ENCODE measurements at regions not wholly inside any gene's neighbourhood (a gene's known extent, or its start where the extent isn't known, plus 50 kb on each side); places are given as distances from the start of the nearest gene placed in this dataset.

DNA sequence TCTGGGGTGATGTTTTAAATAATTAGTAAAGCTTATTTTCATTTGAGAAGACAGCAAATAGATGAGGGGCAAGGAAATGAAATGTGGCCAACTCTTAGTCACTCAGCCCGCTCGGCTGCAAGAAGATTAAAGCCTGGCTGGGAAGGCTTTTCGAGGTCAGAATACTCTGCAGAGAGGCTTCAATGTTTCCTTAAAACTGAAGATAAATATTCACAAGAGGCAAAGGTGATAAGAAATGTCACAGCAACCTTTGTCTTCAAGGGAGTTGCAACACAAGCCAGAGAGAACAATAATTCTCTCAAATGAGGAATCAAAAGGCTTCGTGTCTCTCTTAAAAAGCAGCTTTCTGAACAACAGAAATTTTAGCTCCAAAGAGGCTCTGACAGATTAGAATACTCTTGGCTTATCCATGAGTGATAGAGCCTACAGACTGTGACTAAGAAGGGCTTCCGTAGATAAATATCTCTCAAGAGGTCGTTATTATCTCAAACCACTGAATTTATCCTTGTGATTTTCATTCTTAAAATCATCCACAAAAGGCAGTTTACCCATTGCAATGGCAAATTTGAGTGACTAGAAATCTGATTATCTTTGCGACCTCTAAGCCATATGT, 92.5 kb downstream of the KLF6 start:
- DNase-seq (ENCODE audit: low read depth in 4 of 4, low spot score in 3 of 4), result no peak

DNA sequence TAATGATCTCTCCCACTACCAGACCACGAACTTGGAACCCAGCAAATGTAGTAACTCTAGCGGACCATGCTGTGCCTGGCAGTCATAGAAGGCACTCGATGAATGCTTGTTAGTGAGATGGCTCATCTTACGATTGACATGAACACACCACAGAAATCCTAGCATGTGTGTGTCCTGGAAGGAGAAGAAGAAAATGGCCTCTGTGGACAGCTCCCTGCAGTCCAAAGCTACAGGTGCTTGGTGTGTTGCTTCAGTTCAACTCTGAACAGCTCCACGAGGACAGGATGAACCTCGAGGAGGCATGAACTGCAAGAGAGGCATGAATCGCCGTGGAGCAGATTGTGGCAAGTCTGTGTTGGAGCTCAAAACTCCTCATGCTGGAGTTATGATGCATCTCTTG, 93.5 kb downstream of the KLF6 start:
- no peak for DNase-seq (ENCODE audit: low read depth in 4 of 4, low spot score in 3 of 4)

DNA sequence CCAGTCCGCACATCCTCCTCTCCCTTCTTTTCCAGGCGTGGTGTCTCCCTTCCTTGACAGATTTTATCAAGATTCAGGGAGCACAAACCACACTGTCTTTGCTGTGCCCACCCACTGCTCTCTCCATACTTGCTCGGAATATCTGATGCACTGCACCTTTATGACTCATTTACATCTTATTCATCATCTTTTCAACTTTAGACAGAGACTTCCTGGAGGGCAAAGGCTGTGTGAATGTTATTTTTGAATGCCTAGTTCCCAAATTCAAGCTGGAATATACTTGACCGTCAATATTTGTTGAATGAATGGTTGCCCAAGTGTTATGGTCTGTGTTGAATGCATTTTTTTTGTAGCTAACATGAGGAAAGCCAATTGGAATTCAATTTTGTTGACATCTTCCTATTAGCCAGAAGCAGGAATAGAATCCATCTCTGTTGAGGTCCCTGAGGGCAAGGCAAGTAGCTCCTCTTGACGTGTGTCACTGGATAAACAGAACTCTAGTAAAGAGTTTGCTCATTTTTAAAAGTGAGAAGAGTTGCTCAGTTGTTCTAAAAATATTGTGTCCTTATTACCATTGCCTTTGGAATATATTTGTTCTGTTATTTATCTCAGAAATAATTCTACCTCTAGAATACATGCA, 95.0 kb downstream of the KLF6 start:
- no peak for DNase-seq (ENCODE audit: low read depth in 4 of 4, low spot score in 3 of 4)

DNA sequence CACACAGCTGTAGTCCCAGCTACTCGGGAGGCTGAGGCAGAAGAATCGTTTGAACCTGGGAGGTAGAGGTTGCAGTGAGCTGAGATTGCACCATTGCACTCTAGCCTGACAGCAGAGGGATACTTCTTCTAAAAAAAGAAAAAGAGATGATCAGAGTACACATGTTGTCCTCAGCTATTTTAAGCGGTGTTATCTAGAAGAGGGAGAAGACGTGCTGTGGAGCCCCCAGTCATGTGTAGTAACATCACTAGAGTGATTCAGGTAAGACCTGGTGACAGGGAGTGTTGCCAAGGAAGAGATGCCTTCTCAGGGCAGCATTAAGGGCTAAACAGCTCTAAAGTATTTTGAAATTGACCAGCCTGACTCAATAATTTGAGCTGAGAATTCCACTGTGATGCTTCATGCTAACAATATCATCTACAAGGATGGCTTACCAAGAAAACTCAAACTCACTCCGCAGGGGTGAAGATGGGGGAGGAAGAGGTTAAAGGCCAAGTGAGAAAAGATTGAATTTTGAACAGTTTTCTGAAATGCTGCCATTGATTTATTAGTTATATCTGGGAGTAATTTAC, 97.4 kb downstream of the KLF6 start:
- DNase-seq (ENCODE audit: low read depth in 4 of 4, low spot score in 3 of 4), result no peak

DNA sequence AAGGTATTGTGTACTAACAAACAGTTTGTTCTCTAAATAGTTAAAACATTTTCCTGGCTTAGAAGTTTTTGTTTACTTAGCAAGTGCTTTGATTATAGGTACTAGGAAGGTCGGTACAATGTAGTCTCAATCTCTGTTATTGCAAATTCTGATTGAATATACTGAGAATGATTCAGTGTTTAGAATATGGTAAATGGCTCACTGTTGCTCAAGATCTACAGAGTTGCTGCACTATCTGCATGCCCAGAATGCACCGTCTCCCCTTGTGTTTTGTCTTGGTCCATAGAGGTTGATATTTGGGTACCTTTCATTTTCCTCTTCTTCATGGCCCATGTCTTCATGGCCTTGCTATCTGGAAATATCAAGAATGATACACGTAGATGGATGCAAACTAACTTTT, 99.6 kb downstream of the KLF6 start:
- no peak for DNase-seq (ENCODE audit: low read depth in 4 of 4, low spot score in 3 of 4)

DNA sequence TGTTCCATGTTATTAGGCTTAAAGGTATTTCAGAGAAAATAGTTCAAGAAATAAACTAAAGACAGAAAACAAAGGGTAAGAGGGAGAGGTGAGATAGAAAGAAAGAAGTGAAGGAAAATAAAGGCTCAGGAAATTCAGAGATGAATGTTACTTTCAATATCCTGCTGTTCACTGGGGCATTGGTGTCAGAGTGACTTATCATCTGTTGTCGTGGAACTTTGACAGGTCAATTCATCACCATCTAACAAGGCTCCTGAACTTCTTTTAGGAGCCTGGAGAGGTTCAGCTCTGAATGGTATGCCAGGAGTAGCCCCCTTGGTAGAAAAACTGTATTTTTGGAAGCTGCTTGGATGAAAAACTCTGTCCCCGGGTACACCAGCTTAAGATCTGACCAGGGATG, 100.1 kb downstream of the KLF6 start:
- DNase-seq (ENCODE audit: low read depth in 4 of 4, low spot score in 3 of 4), result no peak

DNA sequence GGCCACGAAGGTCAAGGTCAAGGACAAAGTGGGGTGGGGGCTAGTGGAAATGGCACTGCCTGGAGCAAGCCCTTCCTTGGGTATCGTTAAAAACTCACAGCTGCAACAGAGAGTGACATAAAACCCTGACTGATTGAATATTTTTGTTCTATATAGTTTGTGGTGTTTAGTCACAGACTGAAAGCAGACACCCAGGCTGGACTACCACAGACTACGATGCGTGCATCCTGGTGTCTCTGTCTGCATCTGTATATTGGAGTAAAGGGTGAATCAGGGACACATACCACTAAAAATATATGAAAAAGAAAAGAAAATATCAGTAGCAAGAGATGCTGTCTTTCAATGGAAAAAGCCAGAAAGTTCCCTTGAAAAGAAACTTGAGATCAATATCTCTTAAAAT, 101.4 kb downstream of the KLF6 start:
- no peak for DNase-seq (ENCODE audit: low read depth in 4 of 4, low spot score in 3 of 4)

DNA sequence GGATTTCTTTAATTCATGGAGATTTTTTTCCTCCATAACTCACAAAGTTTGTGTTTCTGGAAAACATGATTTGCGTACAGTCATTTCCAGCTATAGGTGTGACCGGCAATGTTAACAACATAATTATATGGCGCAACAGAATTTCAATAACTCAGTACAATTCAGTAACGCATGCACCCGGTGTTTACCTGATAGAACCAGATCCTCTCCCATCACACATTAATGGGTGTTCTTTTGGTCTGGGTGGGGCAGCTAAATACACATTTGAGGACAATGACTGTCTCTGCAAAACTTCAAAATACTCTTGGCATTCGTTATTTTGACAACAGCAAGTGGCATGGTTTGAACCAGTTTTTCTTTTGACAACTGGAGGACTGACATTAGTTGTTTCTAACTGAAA, 102.3 kb downstream of the KLF6 start:
- DNase-seq (ENCODE audit: low read depth in 4 of 4, low spot score in 3 of 4), result no peak

DNA sequence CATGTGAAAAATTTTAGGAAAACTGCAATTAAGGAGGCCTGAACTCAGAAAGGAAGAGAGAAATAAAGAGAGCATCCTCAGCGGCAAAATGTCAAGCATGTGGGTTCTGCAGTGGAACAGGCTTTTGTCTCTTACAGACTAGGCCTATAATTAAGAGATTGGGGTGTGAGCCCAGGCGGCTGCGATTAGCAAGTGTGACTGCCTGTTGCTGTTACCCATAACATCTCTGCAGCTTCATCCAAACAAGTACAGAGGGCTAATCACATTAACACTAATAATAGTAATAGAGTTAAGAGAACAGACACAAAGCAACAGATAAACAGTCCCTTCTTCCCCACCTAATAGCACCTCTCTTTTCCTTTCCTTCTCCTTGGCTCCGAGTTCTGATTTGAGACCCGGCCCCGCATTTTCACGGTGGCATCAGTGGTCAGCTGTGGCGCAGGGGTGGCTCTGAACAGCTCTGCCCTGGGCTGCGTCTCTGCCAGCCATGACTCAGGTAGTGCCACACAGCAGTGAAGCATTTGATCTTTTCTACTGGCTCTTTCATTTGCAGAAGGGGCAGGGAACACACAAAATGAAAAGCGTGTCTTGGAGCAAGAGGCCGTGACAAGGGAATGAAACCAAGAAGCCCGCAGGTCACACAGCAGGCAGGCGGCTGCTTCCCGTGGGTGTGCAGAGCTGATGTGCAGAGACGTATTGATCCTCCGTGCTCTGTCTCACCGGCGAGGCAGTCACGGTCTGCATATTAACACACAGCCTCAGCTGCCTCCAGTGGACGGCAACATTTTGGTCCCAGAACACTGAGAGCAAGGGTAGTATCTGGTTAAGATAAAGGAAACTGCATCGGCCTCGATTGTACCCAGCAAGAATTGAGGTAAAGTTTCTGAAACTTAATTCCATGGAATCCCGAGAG, 103.1 kb downstream of the KLF6 start:
- no peak for DNase-seq (ENCODE audit: low read depth in 4 of 4, low spot score in 3 of 4)

DNA sequence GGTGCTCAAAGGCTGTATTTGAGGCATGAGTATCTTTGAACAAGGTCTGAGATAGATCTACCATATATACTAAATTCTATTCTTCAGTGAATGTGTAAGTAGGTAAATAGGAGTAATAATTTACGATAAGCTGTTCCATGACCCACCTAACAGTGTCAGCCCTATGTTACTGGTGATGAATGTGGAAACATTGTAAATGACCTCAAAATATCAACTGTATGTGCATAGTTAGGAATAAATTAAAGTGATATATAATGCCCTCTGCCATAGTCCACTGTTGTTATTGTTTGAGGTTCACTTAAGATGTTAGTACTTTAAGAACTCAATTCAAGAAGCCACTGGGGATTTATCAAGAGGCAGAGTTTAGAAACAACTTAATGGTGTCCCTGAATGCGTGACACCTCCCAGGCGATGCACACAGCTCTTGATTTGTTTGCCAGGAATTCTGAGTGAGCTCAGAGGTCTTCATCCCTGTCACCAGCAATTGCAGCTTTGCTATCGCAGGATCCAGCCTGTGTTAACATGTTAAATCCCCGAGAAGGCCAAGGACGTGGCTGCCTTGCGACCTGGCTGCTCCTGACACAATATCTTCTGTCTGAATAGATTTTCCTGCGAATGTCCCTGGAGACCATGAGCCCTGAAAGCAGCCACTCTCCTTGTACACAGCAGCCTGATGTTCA, 104.9 kb downstream of the KLF6 start:
- DNase-seq (ENCODE audit: low read depth in 4 of 4, low spot score in 3 of 4), result no peak

DNA sequence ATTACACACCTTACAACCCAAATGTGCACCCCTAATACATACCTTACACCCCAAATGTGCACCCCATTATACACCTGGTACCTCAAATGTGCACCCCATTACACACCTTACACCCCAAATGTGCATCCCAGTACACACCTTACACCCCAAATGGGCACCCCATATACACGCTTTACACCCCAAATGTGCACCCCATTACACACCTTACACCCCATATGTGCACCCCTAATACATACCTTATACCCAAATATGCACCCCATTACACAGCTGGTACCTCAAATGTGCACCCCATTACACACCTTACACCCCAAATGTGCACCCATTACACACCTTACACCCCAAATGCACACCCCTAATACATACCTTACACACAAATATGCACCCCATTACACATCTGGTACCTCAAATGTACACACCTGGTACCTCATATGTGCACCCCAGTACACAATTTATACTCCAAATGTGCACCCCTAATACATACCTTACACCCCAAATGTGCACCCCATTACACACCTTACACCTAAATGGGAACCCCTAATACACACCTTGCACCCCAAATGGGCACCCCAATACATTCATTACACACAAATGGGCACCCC, 106.3 kb downstream of the KLF6 start:
- no peak for DNase-seq (ENCODE audit: low read depth in 4 of 4, low spot score in 3 of 4)

DNA sequence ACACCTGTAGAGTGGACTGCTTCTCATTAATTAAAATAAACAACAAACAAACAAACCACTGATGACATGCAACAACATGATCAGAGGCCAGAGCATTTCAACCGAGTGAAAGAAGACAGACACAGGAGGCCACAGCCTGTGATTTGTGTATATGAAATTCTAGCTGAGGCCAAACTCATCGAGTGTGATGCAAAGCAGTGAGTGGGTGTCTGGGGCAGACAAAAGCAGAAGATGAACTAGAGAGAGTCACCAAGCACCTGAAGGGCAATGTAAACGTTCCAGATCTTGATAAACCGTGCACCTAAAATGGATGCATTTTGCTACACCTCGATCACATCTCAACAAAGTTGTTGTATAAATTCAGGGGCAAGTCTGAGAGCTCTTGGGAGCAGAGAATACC, 108.4 kb downstream of the KLF6 start:
- DNase-seq (ENCODE audit: low read depth in 4 of 4, low spot score in 3 of 4), result no peak

DNA sequence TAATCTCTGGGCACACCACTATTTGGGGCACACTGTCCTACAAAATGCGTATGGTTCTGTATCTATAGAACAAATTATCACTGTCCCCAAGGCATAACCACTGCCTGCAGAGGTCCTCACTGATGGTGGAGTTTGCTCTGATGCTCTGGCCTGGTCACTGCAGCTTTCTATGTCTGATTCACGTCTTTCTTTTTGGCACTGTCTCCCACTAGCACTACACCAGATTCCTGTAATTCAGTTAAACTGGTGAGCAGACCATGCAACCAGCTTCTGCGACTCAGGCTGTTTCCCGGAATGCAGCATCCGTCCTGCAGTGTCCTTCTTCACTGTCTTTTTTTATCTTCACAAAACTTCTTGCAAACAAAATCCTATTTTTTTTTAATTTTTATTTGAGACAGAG, 112.8 kb downstream of the KLF6 start:
- DNase-seq (ENCODE audit: low read depth in 4 of 4, low spot score in 3 of 4), result no peak

DNA sequence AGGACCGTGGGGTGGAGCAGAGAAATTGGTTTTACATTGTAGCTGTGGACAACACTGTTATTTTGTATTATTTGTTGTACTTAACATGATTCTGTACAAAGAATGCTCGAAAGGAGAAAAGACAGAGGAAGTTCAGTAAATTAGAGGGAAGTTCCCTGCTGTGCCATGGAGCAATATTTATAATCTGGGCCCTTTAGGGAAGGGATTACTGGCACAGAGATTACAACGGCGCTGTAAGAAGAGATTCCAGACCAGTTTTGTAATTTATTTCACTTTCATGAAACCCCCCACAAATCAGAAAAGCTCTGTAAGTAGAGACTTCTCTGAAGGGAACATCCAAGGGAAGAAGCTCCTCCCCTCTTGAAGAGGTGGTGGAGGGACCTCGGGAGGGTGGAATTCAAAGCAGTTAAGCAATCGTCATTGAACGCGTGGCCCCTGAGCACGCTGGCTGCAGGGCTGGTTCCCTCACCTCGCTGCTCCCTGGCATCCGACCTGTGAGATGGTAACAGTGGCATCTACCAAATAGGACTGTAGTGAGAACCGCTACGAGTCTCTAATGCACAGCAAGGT, 113.5 kb downstream of the KLF6 start:
- DNase-seq (ENCODE audit: low read depth in 4 of 4, low spot score in 3 of 4), result no peak

DNA sequence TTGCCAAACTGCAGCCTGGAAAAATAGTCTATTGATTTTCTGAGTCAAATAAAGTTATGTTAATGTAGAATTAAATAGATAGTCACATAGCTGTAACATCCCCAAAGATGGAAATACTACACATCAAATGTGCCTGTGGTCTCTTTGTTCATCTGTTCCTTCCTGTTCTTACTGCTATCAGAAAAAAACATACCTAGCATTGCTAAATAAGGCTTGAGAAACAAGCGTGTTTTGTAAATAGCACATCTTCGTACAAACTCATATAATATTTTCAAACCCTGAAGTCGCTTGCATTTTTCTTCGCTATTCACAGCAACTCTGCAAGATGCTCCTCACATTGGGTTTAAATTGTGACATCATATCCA, 116.1 kb downstream of the KLF6 start:
- DNase-seq (ENCODE audit: low read depth in 4 of 4, low spot score in 3 of 4), result no peak

DNA sequence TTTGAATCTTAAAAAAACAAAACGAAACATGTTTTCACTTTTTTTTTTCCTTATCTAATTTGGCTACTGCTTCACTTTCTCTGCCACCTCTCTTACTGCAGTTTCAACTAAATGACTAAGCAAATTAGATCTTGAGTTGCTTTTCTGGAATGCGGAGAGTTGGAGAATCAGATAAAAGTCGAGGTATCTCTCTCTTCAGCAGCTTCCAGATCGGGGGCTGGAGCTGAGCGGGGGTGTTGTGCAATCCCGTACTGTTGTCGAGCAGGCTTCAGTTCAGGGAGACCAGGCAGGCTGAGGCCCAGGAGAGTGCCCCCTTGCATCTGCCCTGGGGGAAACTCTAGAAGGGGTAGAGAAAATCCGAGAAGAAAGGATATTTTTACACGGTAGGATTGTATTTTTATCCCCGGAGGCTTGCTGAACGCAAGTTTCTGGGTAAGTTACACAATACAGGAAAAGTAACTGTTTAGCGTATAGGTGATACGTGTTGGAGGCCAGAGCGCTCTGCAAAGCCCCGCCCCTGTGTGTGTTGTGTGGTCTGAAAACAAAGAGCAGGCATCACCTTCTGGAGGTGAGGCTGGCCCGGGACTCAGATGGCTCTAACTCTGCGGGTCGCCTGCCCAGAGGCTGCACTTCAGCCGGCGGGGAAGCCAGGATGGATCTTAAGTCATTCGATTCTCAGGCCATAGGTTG, 116.6 kb downstream of the KLF6 start:
- no peak for DNase-seq (ENCODE audit: low read depth in 4 of 4, low spot score in 3 of 4)

DNA sequence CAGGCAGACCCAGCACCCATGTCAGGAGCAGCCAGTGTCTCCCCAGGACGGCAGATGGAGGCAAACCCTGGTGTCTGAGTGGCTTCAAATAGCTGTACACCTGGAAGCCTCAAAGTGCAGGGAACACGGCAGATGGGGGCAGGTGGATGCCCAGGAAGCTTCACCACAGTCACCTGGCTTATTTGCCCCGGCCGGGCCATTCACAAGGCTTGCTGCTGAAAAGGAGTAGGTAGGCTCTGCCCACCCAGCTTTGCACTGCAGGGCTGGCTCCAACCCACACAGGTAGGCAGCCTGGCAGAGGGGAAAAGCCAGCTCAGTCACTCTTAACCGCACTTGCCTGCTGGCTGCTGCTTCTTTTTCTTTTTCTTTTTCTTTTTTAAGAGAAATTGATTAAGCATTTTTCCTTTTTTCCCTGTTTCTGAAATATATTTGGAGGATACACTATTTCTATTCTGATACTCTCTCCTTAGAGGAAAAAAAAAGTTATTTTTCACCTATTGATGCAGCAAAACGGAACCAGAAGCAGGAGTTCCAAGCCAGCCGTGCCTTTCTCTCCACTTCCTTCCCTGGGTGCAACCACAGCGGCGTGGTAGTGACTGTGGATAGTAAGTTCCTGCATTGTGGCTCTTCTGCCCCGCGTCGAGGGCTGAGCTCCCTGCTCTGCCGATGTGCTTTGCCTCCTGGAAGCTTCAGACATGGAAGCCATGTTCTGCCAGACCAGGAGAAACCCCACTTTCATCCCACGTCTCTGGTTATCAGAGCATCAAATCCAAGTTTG, 118.3 kb downstream of the KLF6 start:
- no peak for DNase-seq (ENCODE audit: low read depth in 4 of 4, low spot score in 3 of 4)

DNA sequence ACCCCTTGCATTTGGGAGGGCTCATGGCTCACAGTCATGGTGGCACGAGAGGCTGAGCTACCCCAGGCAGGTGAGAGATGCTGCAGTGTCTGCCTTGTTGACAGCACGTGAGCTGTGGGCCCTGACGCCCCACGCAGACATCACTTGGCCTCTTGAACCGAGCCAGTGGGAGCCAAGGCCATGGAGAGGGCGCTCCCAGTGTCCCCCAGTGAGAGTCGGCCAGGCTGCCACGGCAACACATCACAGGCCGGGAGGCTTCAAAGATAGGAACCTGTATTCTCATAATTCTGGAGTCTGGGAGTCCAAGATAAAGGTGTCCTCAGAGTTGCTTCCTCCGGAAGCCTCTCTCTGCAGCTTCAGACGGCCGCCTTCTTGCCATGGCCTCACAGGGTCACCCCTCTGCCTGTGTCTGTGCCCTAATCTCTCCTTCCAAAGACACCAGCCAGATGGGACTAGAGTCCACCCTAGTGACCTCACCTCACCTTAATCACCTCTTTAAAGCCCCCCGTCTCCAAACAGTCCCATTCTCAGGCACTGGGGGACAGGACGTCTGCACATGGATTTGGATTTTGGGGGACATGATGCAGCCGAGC, 119.6 kb downstream of the KLF6 start:
- no peak for DNase-seq (ENCODE audit: low read depth in 4 of 4, low spot score in 3 of 4)

DNA sequence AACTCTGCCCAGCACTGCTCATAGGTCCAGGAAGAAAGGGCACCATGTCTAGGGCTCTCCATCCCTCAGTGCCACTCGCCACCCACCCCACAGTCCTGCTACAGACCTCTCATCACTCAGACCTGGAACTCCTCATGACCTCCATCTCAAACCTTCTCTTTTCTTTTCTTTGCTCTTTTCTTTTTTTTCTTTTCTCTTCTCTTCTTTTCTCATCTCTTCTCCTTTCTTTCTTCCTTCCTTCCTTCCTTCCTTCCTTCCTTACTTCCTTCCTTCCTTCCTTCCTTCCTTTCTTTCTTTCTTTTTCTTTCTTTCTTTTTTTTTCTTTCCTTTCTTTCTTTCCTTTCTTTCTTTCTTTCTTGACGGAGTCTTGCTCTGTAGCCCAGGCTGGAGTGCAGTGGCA, 122.2 kb downstream of the KLF6 start:
- DNase-seq (ENCODE audit: low read depth in 4 of 4, low spot score in 3 of 4), result no peak

Data from left renal pelvis (tissue), 4 donors.